ENCODE measurements at regions not wholly inside any gene's neighbourhood (a gene's known extent, or its start where the extent isn't known, plus 50 kb on each side); places are given as distances from the start of the nearest gene placed in this dataset.
"Not testable (repeated sequence)": the region's sequence is repeated elsewhere in the genome, so short reads cannot be mapped to it uniquely, and the experiment has no call there.

DNA sequence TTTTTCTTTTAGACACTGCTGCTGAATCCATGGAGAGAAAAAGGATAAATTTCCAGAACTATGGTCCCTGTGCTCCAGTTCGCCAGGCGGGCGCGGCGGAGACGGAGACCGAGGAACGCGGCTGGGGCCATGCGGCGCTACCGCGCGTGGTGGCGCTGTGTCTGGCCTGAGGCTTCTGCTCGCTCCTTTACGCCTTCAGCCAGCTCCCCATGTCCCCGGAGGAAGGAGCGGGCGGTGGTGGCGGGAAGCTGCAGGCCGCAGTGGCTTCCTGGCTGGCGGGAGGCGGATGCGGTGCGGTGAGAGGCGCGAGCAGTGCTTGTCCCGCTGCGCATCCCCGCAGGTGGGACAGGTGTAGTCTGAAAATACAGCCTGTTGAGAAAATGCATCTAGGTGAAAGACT is 791.3 kb downstream of the SPATA31A6 start:
- not testable (repeated sequence) for H3K79me2 ChIP-seq (ENCODE audit: insufficient read depth, low read length); H2BK12ac ChIP-seq (ENCODE audit: insufficient read length, low read depth, low read length); H3K18ac ChIP-seq (ENCODE audit: insufficient read length, low read depth, low read length); H2AK5ac ChIP-seq (ENCODE audit: insufficient read length, low read length); H3K4ac ChIP-seq (ENCODE audit: low read depth, low read length); H3K27me3 ChIP-seq (ENCODE audit: insufficient read depth, low read length); H2BK15ac ChIP-seq (ENCODE audit: low read depth, low read length); H4K8ac ChIP-seq (replicated peaks; ENCODE audit: insufficient read length, low read depth, low read length); H4K91ac ChIP-seq (ENCODE audit: insufficient read length, low read depth, low read length); H3K23me2 ChIP-seq (ENCODE audit: insufficient read length, low read depth, low read length, poor library complexity, severe bottlenecking); H3K27ac Mint-ChIP-seq; H3K27ac ChIP-seq (ENCODE audit: insufficient read length, low read depth, low read length); H2BK120ac ChIP-seq (ENCODE audit: low read depth, low read length, poor library complexity, severe bottlenecking); H3K23ac ChIP-seq (ENCODE audit: insufficient read length, low read depth, low read length); H3K4me3 Mint-ChIP-seq; H4K5ac ChIP-seq (ENCODE audit: insufficient read length, low read depth, low read length); H2BK5ac ChIP-seq (ENCODE audit: insufficient read length, low read length); H3T11ph ChIP-seq (ENCODE audit: low read length); H2BK20ac ChIP-seq (ENCODE audit: low read depth, low read length, poor library complexity, severe bottlenecking); H3K9me3 ChIP-seq (ENCODE audit: control insufficient read depth, low read depth, low read length); H3K4me1 ChIP-seq (ENCODE audit: insufficient read depth, low read length); H3K9ac ChIP-seq (ENCODE audit: extremely low read depth, insufficient read length, low read length); H3K36me3 Mint-ChIP-seq (ENCODE audit: insufficient read depth in 1 of 3, low read depth in 3 of 3); H3K56ac ChIP-seq (ENCODE audit: insufficient read length, low read depth, low read length); H3K14ac ChIP-seq (ENCODE audit: insufficient read depth, low read length); H4K20me1 ChIP-seq (ENCODE audit: control insufficient read depth, insufficient read depth, insufficient read length); H3K79me1 ChIP-seq (ENCODE audit: insufficient read depth, low read depth, low read length, poor library complexity, severe bottlenecking); H3K4me1 Mint-ChIP-seq; H3K4me2 ChIP-seq (ENCODE audit: insufficient read depth, insufficient read length, low read length); H2AFZ ChIP-seq (ENCODE audit: low read length)
- peak; percentile 81 for DNase-seq
- TF ChIP-seq, protein P1, sequence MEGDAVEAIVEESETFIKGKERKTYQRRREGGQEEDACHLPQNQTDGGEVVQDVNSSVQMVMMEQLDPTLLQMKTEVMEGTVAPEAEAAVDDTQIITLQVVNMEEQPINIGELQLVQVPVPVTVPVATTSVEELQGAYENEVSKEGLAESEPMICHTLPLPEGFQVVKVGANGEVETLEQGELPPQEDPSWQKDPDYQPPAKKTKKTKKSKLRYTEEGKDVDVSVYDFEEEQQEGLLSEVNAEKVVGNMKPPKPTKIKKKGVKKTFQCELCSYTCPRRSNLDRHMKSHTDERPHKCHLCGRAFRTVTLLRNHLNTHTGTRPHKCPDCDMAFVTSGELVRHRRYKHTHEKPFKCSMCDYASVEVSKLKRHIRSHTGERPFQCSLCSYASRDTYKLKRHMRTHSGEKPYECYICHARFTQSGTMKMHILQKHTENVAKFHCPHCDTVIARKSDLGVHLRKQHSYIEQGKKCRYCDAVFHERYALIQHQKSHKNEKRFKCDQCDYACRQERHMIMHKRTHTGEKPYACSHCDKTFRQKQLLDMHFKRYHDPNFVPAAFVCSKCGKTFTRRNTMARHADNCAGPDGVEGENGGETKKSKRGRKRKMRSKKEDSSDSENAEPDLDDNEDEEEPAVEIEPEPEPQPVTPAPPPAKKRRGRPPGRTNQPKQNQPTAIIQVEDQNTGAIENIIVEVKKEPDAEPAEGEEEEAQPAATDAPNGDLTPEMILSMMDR (conservative IDR thresholded peaks at IDR 0.05) = peak; percentile 52
- WGBS (ENCODE audit: extremely low coverage, insufficient read length, low lambda C conversion rate) = no CpG with 5 or more reads among the region's 31 CpGs
- H3K27me3 Mint-ChIP-seq (ENCODE audit: low read depth) = peaks cover 55% of the 10 kb centered on the region
- peaks cover 13 to 34% of the 10 kb centered on the region in 2 experiments for H3K9me3 Mint-ChIP-seq

DNA sequence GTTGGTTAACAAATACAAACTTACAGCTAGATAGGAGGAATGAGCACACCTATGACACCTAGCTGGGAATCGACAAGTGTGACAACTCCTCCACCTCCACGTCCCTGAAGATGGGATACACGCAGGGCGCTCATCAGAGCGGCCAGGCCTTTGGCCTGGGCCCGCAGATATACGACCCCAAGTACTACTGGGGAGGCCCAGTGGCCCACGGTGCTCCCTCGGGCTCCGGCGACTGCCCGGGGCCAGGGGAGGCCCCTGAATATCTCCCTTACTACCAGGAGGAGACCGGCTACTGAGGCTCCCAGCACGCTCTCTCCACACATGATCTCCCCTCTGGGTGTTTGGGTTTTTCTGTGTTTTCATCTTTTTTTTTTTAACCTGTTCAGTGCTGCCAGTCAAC is 801.3 kb downstream of the SPATA31A6 start:
- not testable (repeated sequence) for H3K27ac ChIP-seq (ENCODE audit: insufficient read length, low read depth, low read length); H2BK15ac ChIP-seq (ENCODE audit: low read depth, low read length); H3K79me1 ChIP-seq (ENCODE audit: insufficient read depth, low read depth, low read length, poor library complexity, severe bottlenecking); H3K27me3 ChIP-seq (ENCODE audit: insufficient read depth, low read length); H2BK20ac ChIP-seq (ENCODE audit: low read depth, low read length, poor library complexity, severe bottlenecking); DNase-seq; H4K91ac ChIP-seq (ENCODE audit: insufficient read length, low read depth, low read length); H2BK5ac ChIP-seq (ENCODE audit: insufficient read length, low read length); H3K4me1 ChIP-seq (ENCODE audit: insufficient read depth, low read length); H3K9ac ChIP-seq (ENCODE audit: extremely low read depth, insufficient read length, low read length); H3K4me2 ChIP-seq (ENCODE audit: insufficient read depth, insufficient read length, low read length); H3K14ac ChIP-seq (ENCODE audit: insufficient read depth, low read length); H2AFZ ChIP-seq (ENCODE audit: low read length); H4K20me1 ChIP-seq (ENCODE audit: control insufficient read depth, insufficient read depth, insufficient read length); H2AK5ac ChIP-seq (ENCODE audit: insufficient read length, low read length); H2BK120ac ChIP-seq (ENCODE audit: low read depth, low read length, poor library complexity, severe bottlenecking); H4K8ac ChIP-seq (replicated peaks; ENCODE audit: insufficient read length, low read depth, low read length); H3T11ph ChIP-seq (ENCODE audit: low read length); H3K56ac ChIP-seq (ENCODE audit: insufficient read length, low read depth, low read length); H3K4me3 Mint-ChIP-seq; H3K36me3 Mint-ChIP-seq (ENCODE audit: insufficient read depth in 1 of 3, low read depth in 3 of 3); H4K5ac ChIP-seq (ENCODE audit: insufficient read length, low read depth, low read length); H3K9me3 ChIP-seq (ENCODE audit: control insufficient read depth, low read depth, low read length); H3K79me2 ChIP-seq (ENCODE audit: insufficient read depth, low read length); H3K23ac ChIP-seq (ENCODE audit: insufficient read length, low read depth, low read length); H2BK12ac ChIP-seq (ENCODE audit: insufficient read length, low read depth, low read length); H3K27ac Mint-ChIP-seq; H3K4ac ChIP-seq (ENCODE audit: low read depth, low read length); H3K18ac ChIP-seq (ENCODE audit: insufficient read length, low read depth, low read length); H3K23me2 ChIP-seq (ENCODE audit: insufficient read length, low read depth, low read length, poor library complexity, severe bottlenecking); H3K4me1 Mint-ChIP-seq
- Mint-ChIP-seq H3K9me3 (peaks cover 19 to 29% of the 10 kb centered on the region in 2 experiments), H3K27me3 (ENCODE audit: low read depth) (peaks cover 50% of the 10 kb centered on the region)
- no CpG with 5 or more reads among the region's 14 CpGs for WGBS (ENCODE audit: extremely low coverage, insufficient read length, low lambda C conversion rate)
